CD4-positive, alpha-beta T cell treated with Interleukin-21 for 1 hour (primary cell): ENCODE measurements at regions not wholly inside any gene's neighbourhood (a gene's known extent, or its start where the extent isn't known, plus 50 kb on each side); places are given as distances from the start of the nearest gene placed in this dataset.

Experiments used
- DNase-seq: peaks from one replicate; pipeline ENCODE4 v3.0.0-alpha.2; 2020

GRCh38 chr4:3667258-3667657, 98.9 kb upstream of the ADRA2C start:
- DNase-seq = no peak

GRCh38 chr4:3666263-3666662, 99.9 kb upstream of the ADRA2C start:
- DNase-seq = no peak

- DNase-seq = no peak
Observed at GRCh38 chr4:3665360-3665891, 100.8 kb upstream of the ADRA2C start.

- no peak for DNase-seq
Observed at GRCh38 chr4:3663791-3664190, 102.4 kb upstream of the ADRA2C start.

- DNase-seq = no peak
Observed at GRCh38 chr4:3662516-3662915, 103.7 kb upstream of the ADRA2C start.

- DNase-seq = no peak
Observed at GRCh38 chr4:3661989-3662388, 104.2 kb upstream of the ADRA2C start.

GRCh38 chr4:3660928-3661515, 105.2 kb upstream of the ADRA2C start:
- DNase-seq = no peak

- no peak for DNase-seq
Observed at GRCh38 chr4:3660086-3660927, 105.9 kb upstream of the ADRA2C start.

- DNase-seq = no peak
Observed at GRCh38 chr4:3659131-3659530, 107.1 kb upstream of the ADRA2C start.

GRCh38 chr4:3658530-3658913, 107.7 kb upstream of the ADRA2C start:
- DNase-seq = no peak

- no peak for DNase-seq
Observed at GRCh38 chr4:3657902-3658529, 108.2 kb upstream of the ADRA2C start.

- no peak for DNase-seq
Observed at GRCh38 chr4:3656416-3657356, 109.5 kb upstream of the ADRA2C start.

GRCh38 chr4:3655963-3656362, 110.2 kb upstream of the ADRA2C start:
- DNase-seq = no peak

GRCh38 chr4:3655485-3655884, 110.7 kb upstream of the ADRA2C start:
- DNase-seq = no peak

- DNase-seq = no peak
Observed at GRCh38 chr4:3654036-3654807, 112.0 kb upstream of the ADRA2C start.

- no peak for DNase-seq
Observed at GRCh38 chr4:3652586-3652985, 113.6 kb upstream of the ADRA2C start.

- no peak for DNase-seq
Observed at GRCh38 chr4:3651267-3651845, 114.8 kb upstream of the ADRA2C start.

- no peak for DNase-seq
Observed at GRCh38 chr4:3649491-3649890, 116.7 kb upstream of the ADRA2C start.

- no peak for DNase-seq
Observed at GRCh38 chr4:3648731-3649130, 116.5 kb upstream of the LRPAP1 start.

- DNase-seq = no peak
Observed at GRCh38 chr4:3648195-3648594, 116.0 kb upstream of the LRPAP1 start.

GRCh38 chr4:3647421-3647820, 115.2 kb upstream of the LRPAP1 start:
- DNase-seq = no peak
